ENCODE measurements at regions not wholly inside any gene's neighbourhood (a gene's known extent, or its start where the extent isn't known, plus 50 kb on each side); places are given as distances from the start of the nearest gene placed in this dataset.

- no peak overlapping the region for H2AFZ ChIP-seq
- TF ChIP-seq, protein P1, sequence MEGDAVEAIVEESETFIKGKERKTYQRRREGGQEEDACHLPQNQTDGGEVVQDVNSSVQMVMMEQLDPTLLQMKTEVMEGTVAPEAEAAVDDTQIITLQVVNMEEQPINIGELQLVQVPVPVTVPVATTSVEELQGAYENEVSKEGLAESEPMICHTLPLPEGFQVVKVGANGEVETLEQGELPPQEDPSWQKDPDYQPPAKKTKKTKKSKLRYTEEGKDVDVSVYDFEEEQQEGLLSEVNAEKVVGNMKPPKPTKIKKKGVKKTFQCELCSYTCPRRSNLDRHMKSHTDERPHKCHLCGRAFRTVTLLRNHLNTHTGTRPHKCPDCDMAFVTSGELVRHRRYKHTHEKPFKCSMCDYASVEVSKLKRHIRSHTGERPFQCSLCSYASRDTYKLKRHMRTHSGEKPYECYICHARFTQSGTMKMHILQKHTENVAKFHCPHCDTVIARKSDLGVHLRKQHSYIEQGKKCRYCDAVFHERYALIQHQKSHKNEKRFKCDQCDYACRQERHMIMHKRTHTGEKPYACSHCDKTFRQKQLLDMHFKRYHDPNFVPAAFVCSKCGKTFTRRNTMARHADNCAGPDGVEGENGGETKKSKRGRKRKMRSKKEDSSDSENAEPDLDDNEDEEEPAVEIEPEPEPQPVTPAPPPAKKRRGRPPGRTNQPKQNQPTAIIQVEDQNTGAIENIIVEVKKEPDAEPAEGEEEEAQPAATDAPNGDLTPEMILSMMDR (IDR thresholded peaks at IDR 0.05), result no peak
- no peaks in the 10 kb centered on the region for H3K27me3 ChIP-seq (ENCODE audit: control insufficient read depth, insufficient read depth, low read length)
- H3K9ac ChIP-seq, result no peak overlapping the region
- no peak overlapping the region for H3K27ac ChIP-seq
- H3K36me3 ChIP-seq (ENCODE audit: control insufficient read depth, insufficient read depth, low read length), result no peaks in the 10 kb centered on the region
- no peaks in the 10 kb centered on the region for H3K79me2 ChIP-seq
- H3K9me3 ChIP-seq (ENCODE audit: control insufficient read depth, low read length), result no peaks in the 10 kb centered on the region
- no peak overlapping the region for H3K4me3 ChIP-seq (ENCODE audit: low read depth, low read length)
- no peak overlapping the region for H3K4me2 ChIP-seq (ENCODE audit: low read length)
- no peaks in the 10 kb centered on the region for H3K4me1 ChIP-seq
These were observed 259.9 kb upstream of the DDHD1 start for GRCh38 chr14:53412819-53413675.

- Histone ChIP-seq H3K4me3 (ENCODE audit: low read depth, low read length) (no peak overlapping the region), H3K9ac (no peak overlapping the region), H3K4me1 (no peaks in the 10 kb centered on the region), H3K4me2 (ENCODE audit: low read length) (no peak overlapping the region), H3K9me3 (ENCODE audit: control insufficient read depth, low read length) (no peaks in the 10 kb centered on the region), H3K79me2 (no peaks in the 10 kb centered on the region), H3K36me3 (ENCODE audit: control insufficient read depth, insufficient read depth, low read length) (no peaks in the 10 kb centered on the region), H2AFZ (no peak overlapping the region), H3K27me3 (ENCODE audit: control insufficient read depth, insufficient read depth, low read length) (no peaks in the 10 kb centered on the region), H3K27ac (no peak overlapping the region)
- TF ChIP-seq, protein P1 (IDR thresholded peaks at IDR 0.05), result no peak
These were observed 258.0 kb upstream of the DDHD1 start for GRCh38 chr14:53411125-53411524.

DNA sequence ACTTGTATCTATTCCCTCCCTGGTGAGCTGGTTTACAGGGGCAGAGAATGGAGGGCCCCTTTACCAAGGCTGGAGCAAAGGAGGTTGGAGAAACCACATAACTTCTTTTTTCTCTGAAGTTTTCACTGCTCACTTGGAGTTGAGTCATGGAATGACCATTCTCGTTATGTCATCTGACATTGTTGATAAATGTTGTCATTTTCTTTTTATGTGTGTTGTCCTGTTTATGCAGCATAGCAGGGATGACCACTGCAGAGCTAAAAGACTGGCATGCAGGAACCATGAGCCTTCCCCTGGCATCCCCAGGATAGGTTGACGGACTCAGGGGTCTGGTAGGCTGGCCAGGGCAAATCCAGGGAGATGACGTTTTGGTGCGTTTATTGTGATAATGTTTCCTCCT lies 256.8 kb upstream of the DDHD1 start:
- no peaks in the 10 kb centered on the region for H3K79me2 ChIP-seq
- no peaks in the 10 kb centered on the region for H3K4me1 ChIP-seq

DNA sequence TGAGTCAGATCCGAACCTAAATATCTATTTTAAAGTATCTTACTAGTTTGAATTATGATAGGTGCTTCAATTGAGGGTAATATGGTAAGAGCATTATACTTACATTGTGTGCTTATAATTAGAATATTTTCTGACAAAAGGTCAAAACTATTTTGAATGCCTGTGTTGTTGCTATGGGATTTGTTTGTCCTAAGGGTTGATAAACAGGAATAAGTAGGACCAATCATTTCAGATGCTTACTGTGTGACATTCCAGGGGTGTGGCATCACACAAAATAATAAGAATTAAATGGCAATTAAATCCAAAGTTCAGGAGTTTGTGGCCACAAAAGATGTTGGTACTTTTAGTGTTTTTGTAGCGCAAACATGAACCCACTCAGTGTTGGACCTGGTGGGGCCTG lies 256.2 kb upstream of the DDHD1 start:
- Histone ChIP-seq H3K4me2 (ENCODE audit: low read length) (no peak overlapping the region), H3K27me3 (ENCODE audit: control insufficient read depth, insufficient read depth, low read length) (no peaks in the 10 kb centered on the region), H3K4me1 (no peaks in the 10 kb centered on the region), H3K27ac (no peak overlapping the region), H3K36me3 (ENCODE audit: control insufficient read depth, insufficient read depth, low read length) (no peaks in the 10 kb centered on the region), H3K9me3 (ENCODE audit: control insufficient read depth, low read length) (no peaks in the 10 kb centered on the region), H2AFZ (no peak overlapping the region), H3K9ac (no peak overlapping the region), H3K79me2 (no peaks in the 10 kb centered on the region), H3K4me3 (ENCODE audit: low read depth, low read length) (no peak overlapping the region)
- TF ChIP-seq, protein P1 (IDR thresholded peaks at IDR 0.05), result no peak

More for the DNA sequence above, 256.8 kb upstream of the DDHD1 start:
- H3K9ac ChIP-seq, result no peak overlapping the region
- H3K27me3 ChIP-seq (ENCODE audit: control insufficient read depth, insufficient read depth, low read length), result no peaks in the 10 kb centered on the region
- TF ChIP-seq, protein P1 (IDR thresholded peaks at IDR 0.05), result no peak
- H2AFZ ChIP-seq, result no peak overlapping the region
- H3K4me2 ChIP-seq (ENCODE audit: low read length), result no peak overlapping the region
- no peaks in the 10 kb centered on the region for H3K9me3 ChIP-seq (ENCODE audit: control insufficient read depth, low read length)
- H3K36me3 ChIP-seq (ENCODE audit: control insufficient read depth, insufficient read depth, low read length), result no peaks in the 10 kb centered on the region
- no peak overlapping the region for H3K27ac ChIP-seq
- no peak overlapping the region for H3K4me3 ChIP-seq (ENCODE audit: low read depth, low read length)
